ENCODE measurements at regions not wholly inside any gene's neighbourhood (a gene's known extent, or its start where the extent isn't known, plus 50 kb on each side); places are given as distances from the start of the nearest gene placed in this dataset.

DNA sequence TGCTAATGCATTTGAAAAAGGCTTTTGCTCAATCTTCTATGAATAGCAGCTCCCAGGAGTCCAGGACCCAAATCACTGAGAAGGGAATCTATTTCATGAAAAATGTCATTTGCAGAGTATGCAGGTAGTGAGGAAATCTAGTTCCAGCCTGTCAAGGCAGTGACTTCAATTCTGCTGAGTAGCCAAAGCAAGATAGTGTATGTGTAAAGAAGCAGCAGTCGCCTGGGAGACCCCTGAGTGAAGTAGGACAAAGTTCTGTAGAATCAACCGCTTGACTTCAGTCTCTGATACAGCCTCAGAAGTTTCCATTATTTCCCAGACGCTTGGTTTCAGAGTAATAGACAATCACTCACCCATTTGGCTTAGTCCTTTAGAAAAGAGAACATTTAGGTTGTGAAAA is 435.6 kb upstream of the LRFN5 start:
- TF ChIP-seq, protein P1, sequence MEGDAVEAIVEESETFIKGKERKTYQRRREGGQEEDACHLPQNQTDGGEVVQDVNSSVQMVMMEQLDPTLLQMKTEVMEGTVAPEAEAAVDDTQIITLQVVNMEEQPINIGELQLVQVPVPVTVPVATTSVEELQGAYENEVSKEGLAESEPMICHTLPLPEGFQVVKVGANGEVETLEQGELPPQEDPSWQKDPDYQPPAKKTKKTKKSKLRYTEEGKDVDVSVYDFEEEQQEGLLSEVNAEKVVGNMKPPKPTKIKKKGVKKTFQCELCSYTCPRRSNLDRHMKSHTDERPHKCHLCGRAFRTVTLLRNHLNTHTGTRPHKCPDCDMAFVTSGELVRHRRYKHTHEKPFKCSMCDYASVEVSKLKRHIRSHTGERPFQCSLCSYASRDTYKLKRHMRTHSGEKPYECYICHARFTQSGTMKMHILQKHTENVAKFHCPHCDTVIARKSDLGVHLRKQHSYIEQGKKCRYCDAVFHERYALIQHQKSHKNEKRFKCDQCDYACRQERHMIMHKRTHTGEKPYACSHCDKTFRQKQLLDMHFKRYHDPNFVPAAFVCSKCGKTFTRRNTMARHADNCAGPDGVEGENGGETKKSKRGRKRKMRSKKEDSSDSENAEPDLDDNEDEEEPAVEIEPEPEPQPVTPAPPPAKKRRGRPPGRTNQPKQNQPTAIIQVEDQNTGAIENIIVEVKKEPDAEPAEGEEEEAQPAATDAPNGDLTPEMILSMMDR (IDR thresholded peaks at IDR 0.05; ENCODE audit: borderline replicate concordance, control extremely low read depth, extremely low read depth, insufficient read depth, missing control alignments), result no peak
- in situ Hi-C loops (cut with MboI; ENCODE audit: low sequenced_read_pairs, unreplicated experiment), result no loop called here
- no peak for DNase-seq (ENCODE audit: low spot score)

DNA sequence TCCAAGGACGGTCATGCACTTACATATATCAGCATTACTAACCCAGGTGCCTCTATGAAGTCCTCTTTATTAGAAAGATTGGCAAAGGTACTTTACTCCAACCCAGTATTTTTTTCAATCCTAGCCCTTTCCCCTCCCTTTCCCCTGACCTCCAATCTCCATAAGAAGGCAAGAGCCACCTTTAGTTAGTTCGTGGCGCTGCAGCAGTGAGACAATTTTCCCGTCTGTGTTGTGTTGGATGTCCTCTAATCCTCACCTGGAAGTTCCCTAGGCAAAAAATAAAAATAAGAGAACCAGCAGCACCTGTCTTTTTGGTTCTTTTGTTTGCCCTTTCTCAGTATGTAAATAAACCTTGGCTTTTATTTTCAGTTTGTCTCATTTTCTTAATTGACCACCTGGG is 439.6 kb upstream of the LRFN5 start:
- TF ChIP-seq, protein P1 (IDR thresholded peaks at IDR 0.05; ENCODE audit: borderline replicate concordance, control extremely low read depth, extremely low read depth, insufficient read depth, missing control alignments), result no peak
- in situ Hi-C loops (cut with MboI; ENCODE audit: low sequenced_read_pairs, unreplicated experiment), result no loop called here
- no peak for DNase-seq (ENCODE audit: low spot score)

DNA sequence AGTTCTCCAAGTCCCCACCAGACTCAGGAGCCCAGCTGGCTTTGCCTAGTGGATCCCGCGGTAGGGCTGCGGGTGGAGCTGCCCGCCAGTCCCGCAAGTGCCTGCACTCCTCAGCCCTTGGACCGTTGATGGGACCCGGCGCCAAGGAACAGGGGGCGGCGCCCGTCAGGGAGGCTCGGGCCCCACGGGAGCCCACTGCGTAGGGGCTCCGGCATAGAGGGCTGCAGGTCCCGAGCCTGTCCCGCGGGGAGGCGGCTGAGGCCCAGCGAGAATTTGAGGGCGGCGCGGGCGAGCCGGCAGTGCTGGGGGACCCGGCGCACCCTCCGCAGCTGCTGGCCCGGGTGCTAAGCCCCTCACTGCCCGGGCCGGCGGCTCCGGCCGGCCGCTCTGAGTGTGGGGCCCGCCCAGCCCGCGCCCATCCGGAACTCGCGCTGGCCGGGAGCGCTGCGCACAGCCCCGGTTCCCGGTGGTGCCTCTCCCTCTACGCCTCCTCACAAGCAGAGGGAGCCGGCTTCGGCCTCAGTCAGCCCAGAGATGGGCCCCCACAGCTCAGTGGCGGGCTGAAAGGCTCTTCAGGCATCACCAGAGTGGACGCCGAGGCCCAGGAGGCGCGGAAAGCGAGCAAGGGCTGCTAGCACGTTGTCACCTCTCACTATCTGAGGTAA is 452.4 kb upstream of the LRFN5 start:
- TF ChIP-seq, protein P1 (IDR thresholded peaks at IDR 0.05; ENCODE audit: borderline replicate concordance, control extremely low read depth, extremely low read depth, insufficient read depth, missing control alignments), result no peak
- DNase-seq (ENCODE audit: low spot score), result no peak
- in situ Hi-C loops (cut with MboI; ENCODE audit: low sequenced_read_pairs, unreplicated experiment), result no loop called here

DNA sequence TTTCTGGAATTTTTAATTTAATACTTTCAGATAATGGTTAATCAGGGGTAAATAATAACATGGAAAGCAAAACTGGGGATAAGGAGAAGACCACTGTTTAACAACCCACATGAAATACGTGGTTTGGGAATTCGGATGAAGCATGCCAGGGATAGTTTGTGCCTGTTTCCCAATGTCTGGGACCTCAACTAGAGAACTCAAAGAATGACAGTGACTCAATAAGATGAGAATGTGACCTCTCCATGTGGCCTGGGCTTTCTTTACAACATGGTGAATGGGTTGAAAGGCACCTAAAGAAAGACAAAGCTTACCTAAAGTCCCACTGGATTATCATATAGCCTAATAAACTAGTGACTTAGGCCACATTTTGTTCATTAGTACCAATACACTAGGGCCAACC is 460.3 kb upstream of the LRFN5 start:
- no peak for DNase-seq (ENCODE audit: low spot score)
- in situ Hi-C loops (cut with MboI; ENCODE audit: low sequenced_read_pairs, unreplicated experiment), result no loop called here
- TF ChIP-seq, protein P1 (IDR thresholded peaks at IDR 0.05; ENCODE audit: borderline replicate concordance, control extremely low read depth, extremely low read depth, insufficient read depth, missing control alignments), result no peak

DNA sequence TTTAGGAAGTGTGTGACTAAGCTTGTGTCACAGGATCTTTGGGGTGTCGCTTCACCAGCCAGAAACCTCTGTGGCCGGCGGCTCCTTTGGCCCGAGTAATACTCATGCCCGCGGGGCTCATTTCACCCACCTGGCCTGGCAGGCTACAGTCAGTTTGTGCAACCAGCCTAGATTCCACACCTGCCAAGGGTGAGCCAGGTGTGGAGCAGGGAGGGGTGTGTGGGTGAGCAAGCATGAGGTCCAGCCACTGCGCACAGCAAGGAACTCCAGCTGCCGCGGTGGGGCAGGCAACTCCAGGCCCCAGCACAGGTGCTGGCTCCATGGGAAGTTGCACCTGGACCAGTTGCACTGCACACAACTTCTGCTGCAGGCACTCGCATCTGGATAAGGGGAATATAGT is 462.3 kb upstream of the LRFN5 start:
- DNase-seq (ENCODE audit: low spot score), result no peak
- in situ Hi-C loops (cut with MboI; ENCODE audit: low sequenced_read_pairs, unreplicated experiment), result no loop called here

DNA sequence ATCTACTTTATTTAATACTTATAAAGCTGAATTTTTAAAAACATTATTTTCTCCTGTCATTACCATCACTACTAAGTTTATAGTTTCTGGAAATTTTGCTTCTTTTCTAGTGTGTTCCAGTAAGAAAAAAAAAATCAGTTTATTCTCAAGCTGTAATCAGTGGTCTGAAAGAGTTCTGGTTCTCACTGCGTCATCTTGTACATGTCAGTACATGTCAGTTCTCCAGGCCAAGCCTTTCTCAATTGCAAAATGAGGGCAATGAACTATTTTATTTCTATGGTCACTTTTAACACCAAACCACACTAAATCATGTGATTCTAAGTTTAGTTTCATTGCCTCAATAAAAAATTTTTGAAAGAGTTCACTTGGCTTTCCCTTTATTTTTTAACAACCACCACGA is 468.9 kb upstream of the LRFN5 start:
- TF ChIP-seq, protein P1 (IDR thresholded peaks at IDR 0.05; ENCODE audit: borderline replicate concordance, control extremely low read depth, extremely low read depth, insufficient read depth, missing control alignments), result no peak
- in situ Hi-C loops (cut with MboI; ENCODE audit: low sequenced_read_pairs, unreplicated experiment), result no loop called here
- no peak for DNase-seq (ENCODE audit: low spot score)

More for the DNA sequence above, 462.3 kb upstream of the LRFN5 start:
- TF ChIP-seq, protein P1 (IDR thresholded peaks at IDR 0.05; ENCODE audit: borderline replicate concordance, control extremely low read depth, extremely low read depth, insufficient read depth, missing control alignments), result no peak

Measured in GM13976 (cell line).